ENCODE measurements at regions not wholly inside any gene's neighbourhood (a gene's known extent, or its start where the extent isn't known, plus 50 kb on each side); places are given as distances from the start of the nearest gene placed in this dataset.

GRCh38 chr15:47364230-47365141 lies 352.8 kb upstream of the SEMA6D start:
- no peak for DNase-seq (ENCODE audit: low spot score)

- DNase-seq (ENCODE audit: low spot score), result no peak
These were observed 350.4 kb upstream of the SEMA6D start for GRCh38 chr15:47366884-47367283.

GRCh38 chr15:47367726-47368390 lies 349.4 kb upstream of the SEMA6D start:
- DNase-seq (ENCODE audit: low spot score), result no peak

- DNase-seq (ENCODE audit: low spot score), result no peak
These were observed 345.4 kb upstream of the SEMA6D start for GRCh38 chr15:47371939-47372338.

GRCh38 chr15:47374222-47374621 lies 343.1 kb upstream of the SEMA6D start:
- DNase-seq (ENCODE audit: low spot score), result no peak

- DNase-seq (ENCODE audit: low spot score), result no peak
These were observed 341.1 kb upstream of the SEMA6D start for GRCh38 chr15:47376190-47376589.

GRCh38 chr15:47377465-47377864 lies 339.8 kb upstream of the SEMA6D start:
- DNase-seq (ENCODE audit: low spot score), result no peak

- no peak for DNase-seq (ENCODE audit: low spot score)
These were observed 338.8 kb upstream of the SEMA6D start for GRCh38 chr15:47378527-47378926.

GRCh38 chr15:47383102-47383501 lies 334.2 kb upstream of the SEMA6D start:
- DNase-seq (ENCODE audit: low spot score), result no peak

GRCh38 chr15:47383801-47384200 lies 333.5 kb upstream of the SEMA6D start:
- no peak for DNase-seq (ENCODE audit: low spot score)

GRCh38 chr15:47384341-47384740 lies 333.0 kb upstream of the SEMA6D start:
- no peak for DNase-seq (ENCODE audit: low spot score)

- DNase-seq (ENCODE audit: low spot score), result no peak
These were observed 332.5 kb upstream of the SEMA6D start for GRCh38 chr15:47384776-47385175.

GRCh38 chr15:47386459-47386858 lies 330.8 kb upstream of the SEMA6D start:
- no peak for DNase-seq (ENCODE audit: low spot score)

- no peak for DNase-seq (ENCODE audit: low spot score)
These were observed 329.0 kb upstream of the SEMA6D start for GRCh38 chr15:47388299-47388698.

GRCh38 chr15:47390208-47390765 lies 327.0 kb upstream of the SEMA6D start:
- no peak for DNase-seq (ENCODE audit: low spot score)

- DNase-seq (ENCODE audit: low spot score), result no peak
These were observed 323.0 kb upstream of the SEMA6D start for GRCh38 chr15:47394286-47394809.

- no peak for DNase-seq (ENCODE audit: low spot score)
These were observed 322.2 kb upstream of the SEMA6D start for GRCh38 chr15:47395076-47395475.

GRCh38 chr15:47397655-47398054 lies 319.6 kb upstream of the SEMA6D start:
- no peak for DNase-seq (ENCODE audit: low spot score)

GRCh38 chr15:47398132-47398531 lies 319.2 kb upstream of the SEMA6D start:
- DNase-seq (ENCODE audit: low spot score), result no peak

GRCh38 chr15:47398594-47398993 lies 318.7 kb upstream of the SEMA6D start:
- DNase-seq (ENCODE audit: low spot score), result no peak

GRCh38 chr15:47399100-47399499 lies 318.2 kb upstream of the SEMA6D start:
- no peak for DNase-seq (ENCODE audit: low spot score)

- no peak for DNase-seq (ENCODE audit: low spot score)
These were observed 316.7 kb upstream of the SEMA6D start for GRCh38 chr15:47400603-47401002.

GRCh38 chr15:47401427-47401826 lies 315.9 kb upstream of the SEMA6D start:
- DNase-seq (ENCODE audit: low spot score), result no peak
